Superior temporal gyrus (tissue), 1 donor: ENCODE measurements at regions not wholly inside any gene's neighbourhood (a gene's known extent, or its start where the extent isn't known, plus 50 kb on each side); places are given as distances from the start of the nearest gene placed in this dataset.
"Not testable (repeated sequence)": the region's sequence is repeated elsewhere in the genome, so short reads cannot be mapped to it uniquely, and the experiment has no call there.

Experiments used
- DNase-seq: peaks from one replicate; pipeline ENCODE4 v3.0.0-alpha.2; 2016; ENCODE audit errors: extremely low spot score

DNA sequence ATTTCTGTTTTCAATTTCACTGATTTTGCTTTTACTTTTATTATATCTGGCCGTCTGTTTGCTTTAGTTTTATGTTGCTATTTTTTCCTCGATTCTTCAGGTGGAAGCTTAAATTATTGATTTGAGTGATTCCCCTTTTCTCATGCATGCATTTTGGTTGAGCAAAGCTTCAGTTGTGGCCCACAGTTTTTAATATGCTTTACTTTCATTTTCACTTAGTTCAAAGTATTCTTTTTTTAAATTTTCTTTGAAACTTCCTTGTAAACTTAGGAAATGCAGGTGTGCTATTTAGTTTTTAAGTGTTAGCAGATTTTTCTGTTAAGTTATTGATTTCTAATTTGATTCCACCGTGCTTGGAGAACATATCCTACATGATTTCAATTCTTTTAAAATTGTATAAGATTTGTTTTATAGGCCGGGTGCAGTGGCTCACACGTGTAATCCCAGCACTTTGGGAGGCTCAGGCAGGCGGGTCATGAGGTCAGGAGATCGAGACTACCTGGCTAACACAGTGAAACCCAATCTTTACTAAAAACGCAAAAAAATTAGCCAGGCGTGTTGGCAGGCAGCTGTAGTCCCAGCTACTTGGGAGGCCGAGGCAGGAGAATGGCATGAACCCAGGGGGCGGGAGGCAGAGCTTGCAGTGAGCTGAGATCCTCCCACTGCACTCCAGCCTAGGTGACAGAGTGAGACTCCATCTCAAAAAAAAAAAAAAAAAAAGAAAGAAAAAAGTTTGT lies 531.2 kb downstream of the KIF2B start:
- DNase-seq = no peak

DNA sequence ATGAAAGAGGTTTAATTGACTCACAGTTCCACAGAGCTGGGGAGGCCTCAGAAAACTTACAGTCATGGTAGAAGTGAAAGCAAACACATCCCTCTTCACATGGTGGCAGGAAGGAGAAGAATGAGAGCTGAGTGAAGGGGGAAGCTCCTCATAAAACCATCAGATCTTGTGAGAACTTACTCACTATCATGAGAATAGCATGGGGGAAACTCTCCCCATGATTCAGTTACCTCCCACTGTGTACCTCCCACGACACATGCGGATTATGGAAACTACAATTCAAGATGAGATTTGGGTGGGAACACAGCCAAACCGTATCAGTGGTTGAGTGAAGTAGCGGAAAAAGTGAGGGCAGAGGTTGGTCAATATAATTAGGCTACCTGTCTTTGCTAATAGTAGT lies 538.3 kb downstream of the KIF2B start:
- DNase-seq = not testable (repeated sequence)

DNA sequence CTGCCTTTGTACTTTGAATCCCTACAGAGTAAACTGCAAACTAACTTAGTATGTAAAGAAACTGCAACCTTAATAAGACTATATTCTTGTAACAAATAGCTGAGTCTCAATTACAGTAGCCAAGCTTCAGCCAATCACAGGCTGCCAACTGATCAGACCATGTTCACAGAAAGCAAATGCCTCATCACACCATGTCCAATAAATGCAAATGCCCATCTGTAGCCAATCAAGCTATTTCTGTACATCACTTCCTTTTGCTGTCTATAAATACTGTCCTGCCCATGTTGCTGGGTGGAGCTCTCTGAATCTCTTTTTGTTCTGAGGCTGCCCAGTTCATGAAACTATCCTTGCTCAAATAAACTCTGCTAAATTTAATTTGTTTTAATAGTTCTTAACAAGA lies 531.7 kb upstream of the TOM1L1 start:
- no peak for DNase-seq

DNA sequence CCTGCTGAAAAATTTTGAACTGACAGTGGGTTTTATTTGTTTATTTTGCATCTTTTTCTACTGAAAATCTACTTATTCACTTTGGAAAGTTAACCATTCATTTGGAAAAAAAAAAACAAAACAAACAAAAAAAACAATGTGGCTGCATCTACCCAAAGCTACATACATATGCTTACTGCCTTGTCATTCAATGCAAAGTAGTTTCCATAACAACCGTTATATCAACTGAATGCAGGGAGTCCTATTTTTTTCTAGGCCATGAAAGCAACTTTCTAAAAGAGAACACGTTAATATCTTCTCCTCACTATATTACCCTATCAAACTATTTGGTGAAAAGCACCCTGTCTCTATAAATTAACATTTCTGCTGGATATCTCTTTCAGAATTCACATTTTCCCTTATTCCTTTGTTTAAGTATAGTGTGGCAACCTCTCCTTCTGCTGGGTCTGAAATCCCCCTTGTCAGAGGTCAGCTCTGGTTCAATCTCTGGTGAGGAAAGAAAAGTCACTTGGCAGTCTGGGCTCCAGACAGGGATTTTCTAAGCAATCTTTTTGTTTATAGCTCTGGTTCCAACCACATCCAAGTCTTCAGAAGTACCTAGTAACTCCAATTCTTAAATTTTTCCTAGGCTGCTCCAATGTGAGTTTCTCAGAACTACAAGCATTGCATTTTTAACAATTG lies 528.4 kb upstream of the TOM1L1 start:
- no peak for DNase-seq

DNA sequence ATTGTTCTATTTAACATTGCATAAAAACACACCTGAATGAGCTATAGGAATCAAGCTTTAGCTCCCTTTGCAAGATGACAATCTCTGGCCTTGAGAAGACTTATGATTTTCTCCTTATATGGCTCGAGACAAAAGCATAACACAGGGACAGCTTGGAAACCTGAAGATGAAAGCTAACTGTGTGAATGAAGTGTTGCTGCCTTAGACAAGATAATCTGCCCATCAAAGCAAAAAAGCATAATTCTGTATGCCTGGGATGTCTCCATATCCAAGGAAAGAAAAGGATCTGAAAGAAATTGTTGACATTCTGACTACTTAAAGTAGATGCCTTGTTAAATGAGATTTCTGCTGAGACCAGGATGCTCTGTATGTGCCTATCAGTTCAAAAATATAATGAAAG lies 526.7 kb upstream of the TOM1L1 start:
- DNase-seq = peak; percentile 10

DNA sequence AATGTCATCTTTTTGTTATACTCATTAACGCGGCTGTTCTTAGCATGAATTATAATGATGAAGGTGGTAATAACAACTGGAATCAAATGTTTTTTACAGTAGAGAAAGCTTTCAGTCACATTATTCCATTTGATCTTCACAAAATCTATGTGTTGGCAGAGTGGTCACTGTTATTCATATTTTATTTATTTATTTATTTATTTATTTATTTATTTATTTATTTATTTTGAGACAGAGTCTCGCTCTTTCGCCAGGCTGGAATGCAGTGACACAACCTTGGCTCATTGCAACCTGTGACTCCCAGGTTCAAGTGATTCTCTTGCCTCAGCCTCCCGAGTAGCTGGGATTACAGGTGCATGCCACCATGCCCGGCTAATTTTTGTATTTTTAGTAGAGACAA lies 524.2 kb upstream of the TOM1L1 start:
- not testable (repeated sequence) for DNase-seq

DNA sequence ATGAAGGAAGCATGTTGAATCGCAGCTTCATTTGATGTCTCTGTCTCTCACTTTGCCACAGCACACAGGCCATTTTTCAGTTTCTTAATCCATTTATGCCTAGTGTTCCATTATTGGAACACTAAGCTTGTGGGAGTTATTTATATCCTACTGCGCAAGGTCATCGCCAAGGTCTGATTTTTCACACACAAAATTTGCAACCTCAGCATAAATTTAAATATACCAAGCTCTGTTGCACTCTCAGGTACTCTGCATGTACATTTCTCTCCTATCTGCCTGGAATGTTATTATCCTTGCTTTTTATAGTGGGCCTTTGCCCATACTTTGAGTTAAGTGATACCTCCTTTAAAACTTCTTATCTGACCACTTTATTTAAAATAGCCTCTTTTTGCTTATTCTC lies 519.2 kb upstream of the TOM1L1 start:
- DNase-seq = no peak

DNA sequence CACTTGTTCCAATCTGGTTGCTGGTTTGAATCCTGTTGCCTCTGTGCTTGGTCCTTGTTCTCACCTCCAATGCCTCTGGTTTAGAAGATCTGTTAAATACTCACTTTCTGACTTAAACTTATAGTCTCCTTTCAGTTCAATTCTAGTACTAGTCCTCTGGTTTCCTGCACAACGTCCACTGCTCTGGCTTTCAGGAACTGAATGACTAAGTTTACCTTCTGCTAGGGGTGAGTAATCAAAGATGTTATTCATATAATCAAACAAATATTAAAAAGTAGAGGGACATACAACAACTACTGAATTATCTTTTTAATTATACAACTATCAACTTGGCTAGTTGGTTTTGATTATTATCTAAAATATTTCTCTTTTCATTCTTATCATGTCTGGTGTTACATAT lies 496.4 kb upstream of the TOM1L1 start:
- no peak for DNase-seq

DNA sequence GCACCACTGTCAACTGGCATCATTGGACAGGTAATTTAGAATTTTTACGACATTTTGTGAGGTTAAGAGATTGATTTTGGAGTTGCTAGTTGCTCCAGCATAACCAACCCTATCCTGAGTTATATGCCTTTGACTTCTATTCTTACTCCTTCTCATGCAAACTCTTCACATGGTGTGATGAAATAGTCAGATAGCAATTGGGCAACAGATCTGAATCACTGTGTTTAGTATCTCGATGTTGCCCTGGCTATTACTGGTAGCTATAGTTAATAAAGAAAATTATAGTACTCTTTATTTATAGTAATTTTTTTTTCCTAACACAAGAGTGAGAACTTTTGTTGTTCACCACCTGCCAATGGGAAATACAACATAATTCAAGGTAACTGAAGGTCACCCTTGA lies 494.8 kb upstream of the TOM1L1 start:
- no peak for DNase-seq

DNA sequence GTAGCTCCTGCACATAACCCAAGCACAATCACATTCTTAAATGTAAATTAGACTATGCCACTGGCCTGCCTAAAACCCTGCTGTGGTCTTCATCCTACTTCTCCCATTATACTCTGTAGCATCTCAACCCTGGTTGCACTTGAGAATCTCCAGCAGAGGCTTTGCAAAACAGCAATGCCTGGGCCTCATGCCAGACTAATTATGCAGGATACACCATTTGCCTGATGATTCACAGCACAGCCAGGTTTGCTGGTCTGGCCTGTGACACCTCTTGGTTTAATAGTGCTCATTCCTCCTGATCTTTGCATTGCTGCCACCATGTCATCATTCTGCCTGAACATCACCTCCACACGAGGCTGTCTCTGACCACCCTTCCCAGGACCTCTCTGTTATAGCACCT lies 491.9 kb upstream of the TOM1L1 start:
- peak; percentile 49 for DNase-seq

DNA sequence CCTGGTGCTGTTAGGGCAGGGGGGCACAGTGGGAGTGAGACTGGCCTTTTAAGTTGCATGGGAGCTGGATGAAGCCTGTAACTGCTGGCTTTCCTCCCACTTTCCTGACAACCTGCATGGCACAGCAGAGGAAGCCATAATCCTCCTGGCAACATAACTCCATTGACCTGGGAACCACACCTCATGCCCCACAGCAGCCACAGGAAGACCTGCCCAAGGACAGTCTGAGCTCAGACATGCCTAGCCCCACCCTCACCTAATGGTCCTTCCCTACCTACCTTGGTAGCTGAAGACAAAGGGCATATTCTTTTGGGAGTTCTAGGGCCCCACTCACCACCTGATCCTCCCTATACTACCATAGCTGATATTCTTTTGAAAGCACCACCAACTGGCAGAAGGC lies 482.2 kb upstream of the TOM1L1 start:
- no peak for DNase-seq

DNA sequence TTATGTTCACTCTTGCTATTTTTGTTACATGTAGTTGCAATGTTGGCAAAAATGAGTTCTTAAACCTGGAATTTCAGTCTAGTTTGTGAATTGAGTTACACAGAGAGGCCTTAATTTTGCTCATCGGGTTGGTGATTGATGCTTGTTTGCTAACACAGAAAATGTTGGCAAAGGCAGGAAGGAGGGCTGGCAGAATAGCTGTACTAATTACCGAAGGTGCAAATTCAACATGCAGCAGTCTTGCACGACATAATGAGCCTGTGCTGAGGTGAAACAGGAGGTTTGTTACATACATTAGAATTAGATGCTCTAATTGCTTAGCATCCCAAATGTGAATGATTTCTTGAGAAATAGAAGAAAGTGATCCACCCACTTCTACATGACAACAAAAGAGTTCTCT lies 475.0 kb upstream of the TOM1L1 start:
- no peak for DNase-seq

DNA sequence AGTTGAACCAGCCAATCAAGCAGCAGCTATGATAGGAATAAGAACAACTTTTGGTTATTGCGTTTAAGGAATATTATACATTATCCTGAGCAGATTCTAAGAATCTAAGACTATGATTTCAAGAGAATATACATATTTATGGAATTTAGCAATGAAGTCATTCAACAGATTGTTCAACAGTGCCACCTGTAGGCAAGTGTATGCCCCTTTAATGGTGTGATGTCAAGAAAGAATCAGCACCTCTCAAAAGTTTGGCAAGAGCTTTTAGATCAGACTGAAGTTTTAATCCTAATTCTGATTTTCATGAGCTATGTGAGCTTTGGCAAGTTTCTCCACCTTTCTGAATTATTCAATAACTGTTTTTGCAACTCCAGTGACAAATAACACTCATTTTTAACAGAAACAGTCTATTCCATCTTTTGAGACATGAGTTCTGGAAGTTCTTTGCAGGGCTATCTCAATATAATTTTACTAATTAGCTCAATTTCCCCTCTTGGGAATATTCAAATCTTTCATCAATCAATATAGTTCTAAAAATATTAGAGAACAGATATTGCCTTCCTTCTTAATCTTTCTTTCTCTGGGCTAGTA lies 474.3 kb upstream of the TOM1L1 start:
- DNase-seq = peak; percentile 44

DNA sequence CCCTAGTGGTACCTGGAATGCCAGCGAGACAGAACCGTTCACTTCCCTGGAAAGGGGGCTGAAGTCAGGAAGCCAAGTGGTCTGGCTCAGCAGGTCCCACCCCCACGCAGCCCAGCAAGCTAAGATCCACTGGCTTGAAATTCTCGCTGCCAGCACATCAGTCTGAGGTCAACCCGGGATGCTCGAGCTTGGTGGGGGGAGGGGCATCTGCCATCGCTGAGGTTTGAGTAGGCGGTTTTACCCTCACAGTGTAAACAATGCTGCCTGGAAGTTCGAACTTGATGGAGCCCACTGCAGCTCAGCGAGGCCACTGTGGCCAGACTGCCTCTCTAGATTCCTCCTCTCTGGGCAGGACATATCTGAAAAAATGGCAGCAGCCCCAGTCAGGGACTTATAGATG lies 464.7 kb upstream of the TOM1L1 start:
- DNase-seq = no peak

DNA sequence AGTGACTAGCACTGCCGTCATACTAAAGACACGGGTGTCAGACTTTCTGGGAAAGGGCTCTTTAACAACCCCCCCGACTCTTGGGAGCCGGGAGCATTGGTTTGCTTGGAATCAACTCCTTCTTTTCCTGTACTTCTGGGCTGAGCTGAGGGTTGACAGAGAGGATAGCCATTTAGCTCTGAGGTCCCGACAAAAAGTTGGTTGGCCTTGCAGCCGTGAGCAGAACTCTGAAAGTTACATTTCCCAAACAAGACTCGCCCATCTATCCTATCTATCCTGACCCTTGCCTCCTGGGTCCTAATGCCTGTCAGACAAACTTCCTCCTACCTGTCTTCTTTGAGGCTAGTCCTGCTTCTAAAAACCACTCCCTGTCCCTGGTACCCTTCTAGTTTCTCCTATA lies 460.8 kb upstream of the TOM1L1 start:
- DNase-seq = no peak

DNA sequence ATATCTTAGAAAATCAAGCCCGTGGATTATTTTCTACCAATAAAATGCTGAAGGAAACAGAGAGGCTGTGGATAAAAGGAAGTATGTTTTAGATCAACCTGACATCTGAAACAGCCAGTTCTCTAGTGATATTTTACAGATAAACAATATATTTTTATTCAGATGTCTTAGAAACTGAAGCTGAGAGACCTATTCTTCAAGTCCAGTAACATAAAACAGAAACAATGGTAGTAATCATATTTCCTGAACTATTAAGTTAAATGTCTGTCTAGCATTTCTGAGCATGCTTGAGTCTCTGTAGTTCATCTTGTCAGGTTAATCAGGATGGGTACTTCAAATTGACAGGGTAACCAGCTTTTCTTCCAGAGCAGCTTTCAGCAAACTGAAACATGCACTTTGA lies 449.6 kb upstream of the TOM1L1 start:
- no peak for DNase-seq

DNA sequence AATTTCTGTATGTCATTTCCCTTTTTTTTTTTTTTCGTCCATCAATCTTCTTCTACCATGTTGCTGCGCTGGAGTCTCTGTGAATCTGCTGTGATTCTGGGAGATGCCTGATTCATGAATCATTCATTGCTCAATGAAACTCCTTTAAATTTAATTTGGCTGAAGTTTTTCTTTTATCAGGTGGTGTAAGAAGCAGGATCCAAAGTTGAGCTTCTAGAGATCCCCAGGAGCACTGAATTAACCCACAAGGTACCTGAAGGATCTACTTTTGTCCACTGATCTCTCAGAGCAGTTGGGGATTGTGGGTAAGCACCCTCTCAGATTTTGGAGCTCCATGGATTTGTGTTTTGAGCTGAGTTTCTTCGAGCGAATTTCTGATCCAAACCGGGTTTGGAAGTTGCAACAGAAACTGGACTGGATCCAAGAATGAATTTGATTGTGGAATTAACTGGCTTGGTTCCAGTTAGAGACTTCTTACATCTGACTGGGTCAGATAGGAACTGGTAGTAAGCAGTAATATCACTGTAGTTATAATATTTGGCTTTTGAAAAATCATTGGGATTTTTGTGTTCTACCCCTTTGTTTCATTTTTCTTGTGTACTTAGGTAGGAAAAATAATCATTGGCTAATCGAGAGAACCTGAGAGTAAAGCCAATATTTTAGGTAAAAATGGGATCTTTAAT lies 447.8 kb upstream of the TOM1L1 start:
- DNase-seq = no peak

DNA sequence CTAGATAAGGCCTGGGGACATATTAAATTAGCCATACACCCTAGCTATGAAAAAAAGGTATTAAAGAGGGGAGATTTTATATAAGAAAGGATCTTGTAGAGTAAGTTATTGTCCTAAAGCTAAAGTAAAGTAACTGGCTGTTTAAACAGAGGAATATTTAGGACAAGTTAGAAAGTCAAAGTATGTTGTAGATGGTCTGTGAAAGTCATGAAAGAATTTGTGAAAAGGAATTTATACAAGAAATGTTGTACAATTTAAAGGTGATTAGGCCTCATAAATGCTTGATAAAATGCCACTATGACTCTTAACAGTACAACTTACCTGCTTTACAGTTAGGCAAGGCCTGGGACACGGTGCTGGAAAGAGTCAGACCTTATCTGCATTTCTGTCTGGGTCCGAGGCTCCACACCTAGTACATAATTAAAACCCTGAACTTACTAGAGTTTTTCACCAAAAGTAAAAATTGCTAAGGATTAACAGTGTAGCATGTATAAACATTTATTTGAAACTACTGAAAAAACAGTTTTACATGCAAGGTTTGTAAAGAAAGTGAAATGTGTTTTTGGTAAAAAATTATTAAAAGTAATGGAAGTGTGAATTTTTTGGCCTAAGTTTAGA lies 445.3 kb upstream of the TOM1L1 start:
- no peak for DNase-seq

DNA sequence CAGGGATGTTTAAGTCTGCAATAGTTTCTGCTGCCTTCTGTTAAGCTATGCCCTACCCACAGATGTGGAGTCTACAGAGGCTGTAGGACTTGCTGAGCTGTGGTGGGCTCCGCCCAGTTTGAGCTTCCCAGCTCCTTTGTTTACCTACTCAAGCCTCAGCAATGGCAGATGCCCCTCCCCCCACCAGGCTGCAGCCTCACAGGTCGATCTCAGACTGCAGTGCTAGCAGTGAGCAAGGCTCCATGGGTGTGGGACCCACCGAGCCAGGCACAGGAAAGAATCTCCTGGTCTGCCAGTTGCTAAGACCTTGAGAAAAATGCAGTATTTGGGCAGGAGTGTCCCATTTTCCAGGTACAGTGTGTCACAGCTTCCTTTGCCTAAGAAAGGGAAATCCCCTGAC lies 435.2 kb upstream of the TOM1L1 start:
- not testable (repeated sequence) for DNase-seq

DNA sequence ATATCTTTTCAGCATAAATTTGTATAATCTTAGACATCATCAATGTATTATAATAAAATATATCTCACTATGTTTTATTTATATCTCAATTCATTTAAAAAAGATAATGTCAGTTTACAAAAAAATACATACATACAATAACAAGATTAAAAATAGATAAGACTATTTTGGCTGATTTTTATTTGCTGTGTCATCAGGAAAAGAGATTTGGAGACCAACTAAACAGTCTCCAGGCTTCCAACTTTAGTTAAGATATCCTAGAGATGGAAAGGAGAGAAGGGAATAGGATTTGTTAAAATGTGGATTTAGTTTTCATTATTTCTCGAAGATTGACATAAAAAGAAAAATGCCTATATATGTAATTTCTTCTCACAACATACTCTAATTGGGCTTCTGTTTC lies 433.8 kb upstream of the TOM1L1 start:
- no peak for DNase-seq

DNA sequence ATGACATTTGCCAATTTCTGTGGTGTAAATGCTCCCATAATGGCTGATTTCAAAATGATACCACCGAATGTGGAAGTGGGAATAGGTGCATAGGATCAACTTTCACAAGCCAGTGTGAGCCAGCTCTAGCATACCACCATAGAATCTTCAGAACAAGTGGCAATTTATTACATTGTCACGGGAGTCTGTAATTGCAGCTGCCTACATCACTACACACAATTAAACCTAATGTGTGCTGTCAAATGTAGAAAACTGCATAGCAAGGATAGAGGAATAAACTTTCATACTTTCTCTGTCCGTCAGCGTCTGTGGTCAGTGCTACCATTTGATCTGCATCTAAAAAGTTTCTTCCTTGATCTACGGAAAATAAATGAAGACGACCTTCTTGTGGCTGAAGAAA lies 417.8 kb upstream of the TOM1L1 start:
- DNase-seq = no peak

DNA sequence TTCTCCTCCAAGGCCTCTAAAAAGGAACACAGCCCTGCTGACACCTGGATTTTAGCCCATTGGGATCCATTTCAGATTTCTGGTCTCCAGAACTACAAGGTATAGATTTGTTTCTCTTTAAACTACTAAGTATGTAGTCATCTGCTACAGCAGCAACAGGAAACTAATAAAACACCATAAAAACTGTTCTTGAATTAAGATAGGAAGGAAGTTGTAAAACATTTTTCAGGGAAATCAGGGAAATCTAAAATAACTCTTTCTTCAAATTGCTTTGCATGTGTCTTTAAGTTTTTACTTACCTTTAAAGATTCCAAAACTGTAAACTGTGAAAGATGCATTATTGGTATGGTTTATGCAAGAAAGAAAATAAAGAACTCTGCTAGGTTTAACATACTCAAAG lies 407.0 kb upstream of the TOM1L1 start:
- DNase-seq = no peak
